OCI-LY1 (cell line): ENCODE measurements at regions not wholly inside any gene's neighbourhood (a gene's known extent, or its start where the extent isn't known, plus 50 kb on each side); places are given as distances from the start of the nearest gene placed in this dataset.

Experiments used
- H2AFZ ChIP-seq: fragments of 200-600 bp; sonication (generic), shearing (Covaris generic); 2 replicates; pipeline ENCODE4 v1.6.0; 2014; ENCODE audit warnings: antibody characterized with exemption, mild to moderate bottlenecking, low read length
- H3F3A ChIP-seq: fragments of 200-600 bp; sonication (generic), shearing (Covaris generic); 2 replicates; pipeline ENCODE4 v1.6.0; 2014; ENCODE audit warnings: mild to moderate bottlenecking, antibody characterized with exemption, low read length, moderate library complexity; ENCODE audit not compliant: insufficient read depth
- H3K27ac ChIP-seq: fragments of 200-600 bp; sonication (generic); 2 replicates; pipeline ENCODE4 v1.5.1; 2014; ENCODE audit warnings: low read length, mixed run types, mild to moderate bottlenecking, low read depth; ENCODE audit not compliant: poor library complexity, severe bottlenecking
- H3K27me3 ChIP-seq: fragments of 200-600 bp; sonication (generic); 2 replicates; pipeline ENCODE4 v1.6.0; 2014; ENCODE audit warnings: antibody characterized with exemption, mild to moderate bottlenecking, low read length, moderate library complexity; ENCODE audit not compliant: insufficient read depth
- H3K36me3 ChIP-seq: fragments of 200-600 bp; sonication (generic); 2 replicates; pipeline ENCODE4 v1.6.1; 2014; ENCODE audit warnings: mild to moderate bottlenecking, antibody characterized with exemption, low read length, moderate library complexity, mixed read lengths; ENCODE audit not compliant: insufficient read depth
- H3K4me1 ChIP-seq: fragments of 200-600 bp; sonication (generic); 2 replicates; pipeline ENCODE4 v1.5.1; 2014; ENCODE audit warnings: mild to moderate bottlenecking, low read length, moderate library complexity; ENCODE audit not compliant: insufficient read depth, severe bottlenecking
- H3K4me2 ChIP-seq: fragments of 200-600 bp; sonication (generic), shearing (Covaris generic); 2 replicates; pipeline ENCODE4 v1.6.1; 2014; ENCODE audit warnings: low read length
- H3K4me3 ChIP-seq: fragments of 200-600 bp; sonication (generic); 2 replicates; pipeline ENCODE4 v1.5.1; 2014; ENCODE audit warnings: low read length, low read depth, mild to moderate bottlenecking, mixed read lengths; ENCODE audit not compliant: poor library complexity, severe bottlenecking
- H3K79me2 ChIP-seq: fragments of 200-600 bp; shearing (Covaris generic); 2 replicates; pipeline ENCODE4 v1.6.1; 2016; ENCODE audit warnings: mixed run types, low read length, mixed read lengths; ENCODE audit not compliant: insufficient read depth
- H3K9ac ChIP-seq: fragments of 200-600 bp; sonication (generic), shearing (Covaris generic); 2 replicates; pipeline ENCODE4 v1.6.1; 2014; ENCODE audit warnings: mild to moderate bottlenecking, low read length, mixed read lengths
- H3K9me2 ChIP-seq: fragments of 200-600 bp; sonication (generic), shearing (Covaris generic); 2 replicates; pipeline ENCODE4 v1.6.1; 2014; ENCODE audit warnings: low read depth, mild to moderate bottlenecking, low read length, mixed read lengths
- H3K9me3 ChIP-seq: fragments of 200-600 bp; shearing (Covaris generic); 2 replicates; pipeline ENCODE4 v1.6.1; 2014; ENCODE audit warnings: low read length, mixed read lengths
- H4K20me1 ChIP-seq: fragments of 200-600 bp; sonication (generic), shearing (Covaris generic); 2 replicates; pipeline ENCODE4 v1.6.0; 2016; ENCODE audit warnings: mild to moderate bottlenecking, low read length; ENCODE audit not compliant: insufficient read depth
- EZH2 ChIP-seq: fragments of 200-600 bp; sonication (generic), shearing (Covaris generic); IDR thresholded peaks from 2 replicates; pipeline ENCODE4 v1.8.0; 2017; ENCODE audit warnings: borderline replicate concordance, mixed run types, mild to moderate bottlenecking, antibody characterized with exemption, low read length, moderate library complexity, mixed read lengths
- TF ChIP-seq, protein P1 (sequence below): fragments of 200-600 bp; sonication (generic), shearing (Covaris generic); IDR thresholded peaks from 2 replicates; pipeline ENCODE4 v1.5.1; 2017; ENCODE audit warnings: mild to moderate bottlenecking, antibody characterized with exemption, low read length, moderate library complexity, mixed read lengths

- no peak overlapping the region for H3K4me3 ChIP-seq
- TF ChIP-seq, protein P1, sequence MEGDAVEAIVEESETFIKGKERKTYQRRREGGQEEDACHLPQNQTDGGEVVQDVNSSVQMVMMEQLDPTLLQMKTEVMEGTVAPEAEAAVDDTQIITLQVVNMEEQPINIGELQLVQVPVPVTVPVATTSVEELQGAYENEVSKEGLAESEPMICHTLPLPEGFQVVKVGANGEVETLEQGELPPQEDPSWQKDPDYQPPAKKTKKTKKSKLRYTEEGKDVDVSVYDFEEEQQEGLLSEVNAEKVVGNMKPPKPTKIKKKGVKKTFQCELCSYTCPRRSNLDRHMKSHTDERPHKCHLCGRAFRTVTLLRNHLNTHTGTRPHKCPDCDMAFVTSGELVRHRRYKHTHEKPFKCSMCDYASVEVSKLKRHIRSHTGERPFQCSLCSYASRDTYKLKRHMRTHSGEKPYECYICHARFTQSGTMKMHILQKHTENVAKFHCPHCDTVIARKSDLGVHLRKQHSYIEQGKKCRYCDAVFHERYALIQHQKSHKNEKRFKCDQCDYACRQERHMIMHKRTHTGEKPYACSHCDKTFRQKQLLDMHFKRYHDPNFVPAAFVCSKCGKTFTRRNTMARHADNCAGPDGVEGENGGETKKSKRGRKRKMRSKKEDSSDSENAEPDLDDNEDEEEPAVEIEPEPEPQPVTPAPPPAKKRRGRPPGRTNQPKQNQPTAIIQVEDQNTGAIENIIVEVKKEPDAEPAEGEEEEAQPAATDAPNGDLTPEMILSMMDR: no peak
- no peak for TF ChIP-seq EZH2
- H2AFZ ChIP-seq: no peak overlapping the region
- no peaks in the 10 kb centered on the region for H3K27me3 ChIP-seq
- no peaks in the 10 kb centered on the region for H3K79me2 ChIP-seq
- H3K9me3 ChIP-seq: no peaks in the 10 kb centered on the region
- no peak overlapping the region for H3K27ac ChIP-seq
- H3F3A ChIP-seq: no peaks in the 10 kb centered on the region
- no peak overlapping the region for H3K9ac ChIP-seq
- no peak overlapping the region for H3K4me2 ChIP-seq
- H3K36me3 ChIP-seq: no peaks in the 10 kb centered on the region
- no peaks in the 10 kb centered on the region for H3K4me1 ChIP-seq
- no peaks in the 10 kb centered on the region for H4K20me1 ChIP-seq
- no peaks in the 10 kb centered on the region for H3K9me2 ChIP-seq
These were observed 269.1 kb downstream of the ZNF248 start for GRCh38 chr10:37588299-37588698.

- Histone ChIP-seq H3K4me1 (no peaks in the 10 kb centered on the region), H4K20me1 (no peaks in the 10 kb centered on the region), H3K4me2 (no peak overlapping the region), H3K9me3 (no peaks in the 10 kb centered on the region), H3K27me3 (no peaks in the 10 kb centered on the region), H3K27ac (no peak overlapping the region), H3K79me2 (no peaks in the 10 kb centered on the region), H3K9ac (no peak overlapping the region), H3K36me3 (no peaks in the 10 kb centered on the region), H2AFZ (no peak overlapping the region), H3K4me3 (no peak overlapping the region), H3K9me2 (no peaks in the 10 kb centered on the region), H3F3A (no peaks in the 10 kb centered on the region)
- TF ChIP-seq, protein P1: no peak
- no peak for TF ChIP-seq EZH2
These were observed 272.8 kb downstream of the ZNF248 start for GRCh38 chr10:37584643-37585042.

DNA sequence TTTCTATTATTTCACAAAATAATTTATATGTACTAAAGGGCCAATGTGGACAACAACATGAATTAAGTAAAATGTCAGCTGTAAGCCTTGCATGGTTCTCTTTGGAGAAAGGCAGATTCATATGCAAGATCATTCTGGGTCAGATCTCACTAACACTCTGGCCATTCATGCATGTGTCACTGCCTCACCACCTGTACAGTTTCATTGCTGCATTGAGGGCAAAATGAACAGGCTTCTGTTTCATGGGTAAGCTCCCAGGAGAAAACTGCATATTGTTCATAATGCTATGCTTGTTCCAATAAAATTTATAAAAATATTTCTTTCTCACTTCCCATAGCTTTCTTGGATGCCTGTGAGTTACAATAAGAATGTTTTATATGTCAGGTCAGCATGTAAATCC, 275.2 kb downstream of the ZNF248 start:
- no peaks in the 10 kb centered on the region for H3K27me3 ChIP-seq
- H3K4me2 ChIP-seq: no peak overlapping the region
- no peak overlapping the region for H3K9ac ChIP-seq
- no peak overlapping the region for H2AFZ ChIP-seq
- no peaks in the 10 kb centered on the region for H3F3A ChIP-seq
- TF ChIP-seq, protein P1: no peak
- TF ChIP-seq EZH2: no peak
- no peaks in the 10 kb centered on the region for H3K9me2 ChIP-seq
- H3K27ac ChIP-seq: no peak overlapping the region
- no peaks in the 10 kb centered on the region for H4K20me1 ChIP-seq
- no peaks in the 10 kb centered on the region for H3K79me2 ChIP-seq
- H3K9me3 ChIP-seq: no peaks in the 10 kb centered on the region
- no peaks in the 10 kb centered on the region for H3K36me3 ChIP-seq
- no peak overlapping the region for H3K4me3 ChIP-seq
- H3K4me1 ChIP-seq: no peaks in the 10 kb centered on the region
